ENCODE measurements at regions not wholly inside any gene's neighbourhood (a gene's known extent, or its start where the extent isn't known, plus 50 kb on each side); places are given as distances from the start of the nearest gene placed in this dataset.

- TF ChIP-seq CTCF (conservative IDR thresholded peaks at IDR 0.05; ENCODE audit: low read length) (no peak), EZH2phosphoT487 (IDR thresholded peaks at IDR 0.05; ENCODE audit: borderline replicate concordance) (no peak)
Observed at GRCh38 chr15:72952151-72952550, 100.1 kb upstream of the NEO1 start.

Data from Loucy (cell line).